MM.1S (cell line): ENCODE measurements at regions not wholly inside any gene's neighbourhood (a gene's known extent, or its start where the extent isn't known, plus 50 kb on each side); places are given as distances from the start of the nearest gene placed in this dataset.

Source experiments
- DNase-seq: peaks from one replicate; pipeline ENCODE4 v3.0.0-alpha.2; 2015
- H2AFZ ChIP-seq: fragments of 300-600 bp; sonication (generic); 2 replicates; pipeline ENCODE4 v1.6.0; 2016; ENCODE audit warnings: antibody characterized with exemption, low read length
- H3F3A ChIP-seq: fragments of 300-600 bp; sonication (generic); 2 replicates; pipeline ENCODE4 v1.6.1; 2016; ENCODE audit warnings: mild to moderate bottlenecking, antibody characterized with exemption, low read length, moderate library complexity, mixed read lengths; ENCODE audit not compliant: insufficient read depth
- H3K27ac ChIP-seq: fragments of 300-600 bp; sonication (generic); 2 replicates; pipeline ENCODE4 v1.5.1; 2016; ENCODE audit warnings: mild to moderate bottlenecking, low read length
- H3K27me3 ChIP-seq: fragments of 300-600 bp; sonication (generic); replicated peaks from 2 replicates; pipeline ENCODE4 v1.6.0; 2016; ENCODE audit warnings: low read length; ENCODE audit not compliant: insufficient read depth
- H3K36me3 ChIP-seq: fragments of 300-600 bp; sonication (generic); replicated peaks from 2 replicates; pipeline ENCODE4 v1.6.1; 2016; ENCODE audit warnings: mild to moderate bottlenecking, low read length, mixed read lengths; ENCODE audit not compliant: insufficient read depth
- H3K4me1 ChIP-seq: fragments of 300-600 bp; sonication (generic); 2 replicates; pipeline ENCODE4 v1.6.1; 2016; ENCODE audit warnings: low read length, mixed read lengths
- H3K4me2 ChIP-seq: fragments of 300-600 bp; sonication (generic); 2 replicates; pipeline ENCODE4 v1.6.0; 2016; ENCODE audit warnings: low read depth, low read length
- H3K4me3 ChIP-seq: fragments of 300-600 bp; sonication (generic); 2 replicates; pipeline ENCODE4 v1.5.1; 2016; ENCODE audit warnings: low read length, mixed read lengths
- H3K79me2 ChIP-seq: fragments of 300-600 bp; sonication (generic); 2 replicates; pipeline ENCODE4 v1.6.1; 2016; ENCODE audit warnings: mixed run types, low read length, mixed read lengths
- H3K9ac ChIP-seq: fragments of 300-600 bp; sonication (generic); 2 replicates; pipeline ENCODE4 v1.6.1; 2016; ENCODE audit warnings: low read length, mixed read lengths
- H3K9me2 ChIP-seq: fragments of 300-600 bp; sonication (generic); replicated peaks from 2 replicates; pipeline ENCODE4 v1.6.1; 2016; ENCODE audit warnings: mild to moderate bottlenecking, low read length, mixed read lengths; ENCODE audit not compliant: insufficient read depth
- H3K9me3 ChIP-seq: fragments of 300-600 bp; sonication (generic); replicated peaks from 2 replicates; pipeline ENCODE4 v1.6.1; 2016; ENCODE audit warnings: mild to moderate bottlenecking, low read length, mixed read lengths; ENCODE audit not compliant: insufficient read depth
- H4K20me1 ChIP-seq: fragments of 300-600 bp; sonication (generic); 2 replicates; pipeline ENCODE4 v1.6.1; 2016; ENCODE audit warnings: mild to moderate bottlenecking, low read length, moderate library complexity, mixed read lengths; ENCODE audit not compliant: insufficient read depth
- CTCF ChIP-seq: fragments of 300-600 bp; sonication (generic); IDR thresholded peaks from 2 replicates; pipeline ENCODE4 v1.5.1; 2016; ENCODE audit warnings: antibody characterized with exemption, low read length, mixed read lengths
- EZH2 ChIP-seq: fragments of 300-600 bp; sonication (generic); optimal IDR thresholded peaks from 2 replicates; pipeline ENCODE3; 2017; ENCODE audit warnings: low read depth, mild to moderate bottlenecking, antibody characterized with exemption, low read length, mixed read lengths
- EZH2phosphoT487 ChIP-seq: fragments of 300-600 bp; sonication (generic); IDR thresholded peaks from 2 replicates; pipeline ENCODE4 v1.6.1; 2018; ENCODE audit warnings: antibody characterized with exemption, low read length

DNA sequence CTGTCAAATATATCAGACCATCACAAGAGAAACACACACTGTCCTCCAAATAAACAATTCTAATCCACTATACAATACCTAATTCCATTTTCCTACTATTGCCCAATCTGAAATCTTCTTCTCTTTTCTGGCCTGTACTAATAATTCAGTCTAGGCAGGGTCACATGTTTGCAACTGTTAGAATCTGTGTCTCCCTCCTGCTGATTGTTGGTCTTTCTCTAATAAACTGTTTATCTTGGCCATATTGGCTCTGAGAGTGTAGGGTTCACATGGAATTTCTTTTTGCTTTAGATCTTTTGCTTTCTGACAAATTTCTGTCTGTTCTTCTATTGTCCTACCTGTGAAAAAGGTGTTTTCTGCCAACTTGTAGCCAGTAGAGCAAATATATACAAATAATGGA is 319.9 kb upstream of the ADAMTS5 start:
- Histone ChIP-seq H3K9ac (no peak overlapping the region), H4K20me1 (no peaks in the 10 kb centered on the region), H3K4me1 (no peaks in the 10 kb centered on the region), H3K27me3 (no peaks in the 10 kb centered on the region), H2AFZ (no peak overlapping the region), H3F3A (no peaks in the 10 kb centered on the region), H3K79me2 (no peaks in the 10 kb centered on the region), H3K36me3 (no peaks in the 10 kb centered on the region), H3K4me2 (no peak overlapping the region), H3K9me2 (no peaks in the 10 kb centered on the region), H3K9me3 (no peaks in the 10 kb centered on the region), H3K4me3 (no peak overlapping the region), H3K27ac (no peak overlapping the region)
- no peak for TF ChIP-seq CTCF
- no peak for TF ChIP-seq EZH2phosphoT487
- no peak for TF ChIP-seq EZH2
- DNase-seq = no peak

DNA sequence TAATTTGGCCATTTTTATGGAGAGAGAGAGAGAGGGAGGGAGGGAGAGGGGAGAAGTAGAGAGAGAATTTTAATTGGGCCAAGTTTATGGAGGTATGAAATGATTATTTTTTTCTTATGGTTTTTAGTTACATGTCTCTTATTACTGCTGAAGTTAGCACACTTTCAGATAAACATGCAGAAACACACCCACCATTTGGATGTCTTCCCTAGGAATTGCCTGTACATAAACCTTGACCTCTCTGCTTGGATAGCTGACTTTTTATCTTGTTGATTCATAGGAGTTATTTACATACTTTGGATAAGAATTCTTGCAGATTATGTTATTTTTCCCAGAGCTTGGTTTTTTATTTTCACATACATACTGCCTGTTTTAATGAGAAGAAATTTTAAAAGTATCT is 310.2 kb upstream of the ADAMTS5 start:
- Histone ChIP-seq H3K36me3 (no peaks in the 10 kb centered on the region), H3K4me3 (no peak overlapping the region), H3K79me2 (no peaks in the 10 kb centered on the region), H3K4me2 (no peak overlapping the region), H3K9me2 (no peaks in the 10 kb centered on the region), H2AFZ (no peak overlapping the region), H3K27ac (no peak overlapping the region), H3K9me3 (no peaks in the 10 kb centered on the region), H3F3A (no peaks in the 10 kb centered on the region), H3K4me1 (no peaks in the 10 kb centered on the region), H3K9ac (no peak overlapping the region), H4K20me1 (no peaks in the 10 kb centered on the region), H3K27me3 (no peaks in the 10 kb centered on the region)
- no peak for TF ChIP-seq CTCF
- TF ChIP-seq EZH2 = no peak
- TF ChIP-seq EZH2phosphoT487 = no peak
- DNase-seq = no peak

DNA sequence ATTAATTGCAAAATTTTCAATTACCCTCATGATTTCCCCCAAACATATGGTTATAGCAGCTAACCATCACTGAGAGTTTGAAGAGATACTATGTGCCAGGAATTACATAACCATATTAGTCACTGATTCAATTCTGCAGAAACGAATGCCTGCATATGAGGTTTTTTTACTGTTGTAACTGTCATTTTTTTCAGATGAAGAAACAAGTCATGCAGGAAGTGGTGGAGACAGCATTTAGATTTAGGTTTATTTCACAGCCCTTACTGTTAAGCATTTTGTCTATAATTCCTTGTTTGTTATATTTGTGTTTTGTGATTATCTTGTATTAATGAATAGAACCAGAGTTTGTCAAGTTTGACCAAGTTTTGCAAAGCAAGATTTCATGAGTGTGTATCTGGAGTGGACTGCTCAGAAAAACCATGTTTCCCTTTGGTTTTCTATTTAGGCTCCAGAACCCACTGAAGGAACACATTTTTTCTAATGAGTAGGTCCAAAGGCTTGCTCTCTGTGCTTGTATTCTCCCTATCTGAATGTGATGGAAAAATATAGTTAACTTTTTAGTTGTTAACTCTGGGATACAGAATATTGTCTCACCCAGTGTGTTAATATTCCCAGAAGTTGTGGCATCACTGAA is 308.5 kb upstream of the ADAMTS5 start:
- Histone ChIP-seq H3K9me3 (no peaks in the 10 kb centered on the region), H2AFZ (no peak overlapping the region), H3F3A (no peaks in the 10 kb centered on the region), H3K79me2 (no peaks in the 10 kb centered on the region), H3K4me1 (no peaks in the 10 kb centered on the region), H4K20me1 (no peaks in the 10 kb centered on the region), H3K27ac (no peak overlapping the region), H3K4me3 (no peak overlapping the region), H3K36me3 (no peaks in the 10 kb centered on the region), H3K9me2 (no peaks in the 10 kb centered on the region), H3K4me2 (no peak overlapping the region), H3K9ac (no peak overlapping the region), H3K27me3 (no peaks in the 10 kb centered on the region)
- DNase-seq = no peak
- no peak for TF ChIP-seq EZH2phosphoT487
- no peak for TF ChIP-seq EZH2
- no peak for TF ChIP-seq CTCF
